HG02870 (cell line): ENCODE measurements at regions not wholly inside any gene's neighbourhood (a gene's known extent, or its start where the extent isn't known, plus 50 kb on each side); places are given as distances from the start of the nearest gene placed in this dataset.
"Not testable (repeated sequence)": the region's sequence is repeated elsewhere in the genome, so short reads cannot be mapped to it uniquely, and the experiment has no call there.

Source experiments
- ATAC-seq: cut with Tn5 transposase; IDR thresholded peaks from one replicate; pipeline ENCODE4 v1.9.1; 2021; ENCODE audit warnings: mild to moderate bottlenecking, moderate library complexity; ENCODE audit not compliant: unreplicated experiment

GRCh38 chr2:125681576-125681975, 974.4 kb upstream of the GYPC start:
- ATAC-seq, result no peak

- no peak for ATAC-seq
Measured at GRCh38 chr2:125681976-125682805, 973.8 kb upstream of the GYPC start.

DNA sequence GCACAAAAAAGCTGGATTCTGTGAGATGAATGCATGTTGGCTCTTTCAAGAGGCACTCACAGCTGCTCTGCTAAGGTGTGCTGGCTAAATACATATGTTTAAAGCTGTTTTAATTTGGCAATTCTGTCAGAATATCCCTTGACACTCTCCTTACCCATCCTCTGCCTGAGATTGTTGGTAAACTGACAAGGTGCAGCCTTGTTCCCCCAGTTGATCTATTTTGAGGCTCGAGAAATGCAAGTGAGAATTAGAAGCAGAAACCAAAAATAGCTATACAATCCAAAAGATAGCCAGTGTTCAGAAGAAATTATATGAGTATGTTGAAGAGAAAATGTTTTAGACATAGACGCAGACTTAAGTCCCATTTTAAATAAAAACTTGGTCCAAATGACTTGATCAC, 971.7 kb upstream of the GYPC start:
- ATAC-seq, result no peak

DNA sequence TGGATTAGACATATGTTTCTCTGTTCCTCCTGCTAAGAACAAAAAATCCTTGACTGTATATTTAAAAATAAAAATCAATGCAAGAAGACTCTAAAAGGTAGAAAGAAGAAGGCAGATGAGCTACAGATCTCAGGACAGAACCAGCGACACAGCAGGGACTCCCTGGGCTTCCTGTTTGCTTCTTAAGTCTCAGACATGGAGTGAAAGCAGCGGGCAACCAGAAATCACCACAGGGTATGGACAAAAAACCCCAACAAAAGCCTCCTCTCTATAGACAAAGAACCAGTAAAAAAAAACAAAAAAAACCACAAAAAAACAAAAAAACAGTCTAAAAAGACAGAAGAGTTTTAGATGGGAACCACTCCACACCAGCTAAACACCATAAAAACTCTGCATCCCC, 971.0 kb upstream of the GYPC start:
- ATAC-seq, result no peak

- no peak for ATAC-seq
Measured at GRCh38 chr2:125696560-125696959, 959.4 kb upstream of the GYPC start.

DNA sequence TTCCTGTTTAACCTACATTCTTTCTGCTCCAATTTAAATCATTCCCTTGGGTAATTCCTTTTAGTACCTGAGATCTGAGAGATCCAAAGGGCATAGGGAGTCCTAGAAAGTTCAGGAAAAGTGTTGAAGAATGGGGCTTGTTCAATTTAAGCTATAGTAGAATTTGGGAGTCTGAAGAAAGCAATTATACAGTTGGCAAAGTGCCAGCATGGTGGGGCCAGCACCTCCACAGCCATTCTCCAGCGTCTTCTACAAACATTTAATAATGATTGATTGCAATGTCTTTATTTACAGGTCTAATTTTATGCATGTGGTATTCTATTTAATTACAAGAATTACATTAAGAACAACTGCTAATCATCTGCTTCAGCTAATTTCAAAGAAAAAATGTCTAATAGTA, 957.7 kb upstream of the GYPC start:
- ATAC-seq, result no peak

DNA sequence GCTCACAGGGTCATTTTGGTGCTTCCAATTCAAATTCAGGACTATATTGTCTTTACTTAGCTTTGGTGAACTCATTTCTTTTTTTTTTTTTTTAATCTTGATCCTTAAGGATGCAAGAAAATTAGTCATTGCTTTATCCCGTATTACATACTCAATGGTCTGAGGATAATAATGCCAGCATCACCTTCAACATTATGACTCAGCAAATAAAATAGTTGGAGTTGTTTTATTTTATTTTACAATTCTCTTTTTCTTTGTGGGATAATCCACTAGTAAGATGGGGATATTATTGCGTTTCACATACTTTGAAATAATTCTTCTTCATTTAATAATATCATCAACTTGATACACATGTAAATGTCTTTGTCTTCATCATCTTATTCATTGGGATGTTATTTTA, 954.9 kb upstream of the GYPC start:
- ATAC-seq, result no peak

DNA sequence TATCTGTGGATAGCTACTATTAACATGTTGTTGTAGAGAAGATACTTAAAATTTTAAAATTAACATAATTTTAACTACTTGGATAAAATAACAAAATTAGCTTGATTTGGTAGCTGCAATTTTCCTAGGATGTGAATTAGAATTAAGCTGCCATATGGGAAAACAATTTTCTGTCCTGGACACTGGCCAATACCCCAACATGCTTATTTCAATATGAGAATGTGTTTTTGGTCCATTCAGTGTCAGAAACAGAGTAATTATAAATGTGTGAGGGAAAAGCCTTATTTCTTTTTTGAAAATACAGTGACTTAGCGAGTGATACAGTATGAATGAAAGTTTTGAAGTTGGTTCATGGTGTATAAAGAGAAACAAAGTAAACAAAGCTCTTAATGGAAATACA, 948.3 kb upstream of the GYPC start:
- no peak for ATAC-seq

DNA sequence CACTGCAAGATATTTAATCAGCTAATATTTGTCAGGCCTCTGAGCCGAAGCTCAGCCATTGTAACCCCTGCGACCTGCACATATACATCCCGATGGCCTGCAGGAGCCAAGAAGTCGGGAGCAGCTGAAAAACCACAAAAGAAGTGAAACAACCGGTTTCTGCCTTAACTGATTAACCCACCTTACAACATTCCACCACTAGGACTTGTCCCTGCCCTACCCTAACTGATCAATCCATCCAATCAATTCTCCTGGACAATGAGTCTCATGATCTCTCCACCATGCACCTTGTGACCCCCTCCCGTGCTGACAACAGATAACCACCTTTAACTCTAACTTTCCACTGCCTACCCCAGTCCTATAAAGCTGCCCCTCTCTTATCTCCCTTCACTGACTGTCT, 945.4 kb upstream of the GYPC start:
- ATAC-seq, result no peak

- no peak for ATAC-seq
Measured at GRCh38 chr2:125711075-125711474, 944.9 kb upstream of the GYPC start.

GRCh38 chr2:125713533-125713932, 942.4 kb upstream of the GYPC start:
- ATAC-seq, result no peak

- ATAC-seq, result no peak
Measured at GRCh38 chr2:125721072-125721721, 934.8 kb upstream of the GYPC start.

DNA sequence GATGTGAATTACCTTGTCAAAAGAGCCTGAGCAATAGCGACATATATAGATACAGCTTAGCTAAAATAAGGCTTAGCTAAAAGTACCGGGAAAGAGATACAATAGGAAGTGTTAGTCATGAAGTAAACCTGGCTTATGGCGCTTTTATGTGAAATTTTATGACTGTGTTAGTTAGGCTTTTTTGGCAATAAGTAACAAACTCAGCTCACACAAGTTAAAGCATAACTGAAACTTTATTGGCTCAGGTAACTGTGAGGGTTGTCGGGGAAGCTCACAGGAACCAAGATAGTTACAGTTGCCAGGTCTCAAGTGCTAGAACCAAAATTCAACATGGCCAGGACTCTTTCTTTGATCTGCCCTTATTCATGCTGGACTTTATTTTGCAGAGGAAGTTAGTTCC, 925.0 kb upstream of the GYPC start:
- no peak for ATAC-seq

GRCh38 chr2:125736306-125736705, 919.7 kb upstream of the GYPC start:
- no peak for ATAC-seq

- no peak for ATAC-seq
Measured at GRCh38 chr2:125745514-125745913, 910.4 kb upstream of the GYPC start.

DNA sequence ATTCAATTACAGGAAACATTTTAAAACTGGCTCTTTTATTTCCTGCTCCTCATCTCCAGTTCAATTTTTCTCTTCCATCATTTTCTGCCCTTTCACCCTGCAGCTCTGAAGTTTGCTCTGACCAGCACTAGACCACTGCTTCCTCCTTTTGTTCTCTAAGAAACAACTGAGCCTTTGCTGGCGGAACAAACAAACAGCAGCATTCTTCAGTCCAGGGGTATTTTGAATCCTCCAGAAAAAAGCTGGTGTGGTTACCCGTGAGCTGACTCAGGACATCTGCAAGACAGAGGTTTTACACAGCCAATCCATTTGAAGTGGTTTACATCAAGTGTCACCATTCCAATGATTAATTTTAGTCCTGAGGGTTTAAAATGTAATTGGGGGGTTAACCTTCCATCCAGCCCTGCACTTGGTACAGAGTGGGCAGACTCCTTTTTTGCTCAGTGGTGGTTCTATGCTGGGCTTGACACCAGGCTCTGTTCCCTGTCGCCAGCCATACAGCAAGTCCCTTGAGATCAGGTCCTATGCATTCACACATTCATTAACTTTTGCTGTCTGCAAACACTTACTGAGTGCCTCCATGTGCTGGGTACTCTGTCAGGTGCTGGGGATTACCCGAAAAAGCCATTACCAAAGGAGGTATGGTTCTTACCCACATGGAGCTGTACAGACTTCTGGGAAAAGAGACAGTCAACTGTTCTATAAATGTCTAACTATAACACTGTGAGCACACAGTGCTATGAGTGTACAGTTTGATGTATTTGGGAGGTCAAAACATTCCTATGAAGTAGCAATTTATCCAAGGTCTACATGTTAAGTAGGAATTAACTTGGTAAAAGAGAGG, 909.4 kb upstream of the GYPC start:
- no peak for ATAC-seq

DNA sequence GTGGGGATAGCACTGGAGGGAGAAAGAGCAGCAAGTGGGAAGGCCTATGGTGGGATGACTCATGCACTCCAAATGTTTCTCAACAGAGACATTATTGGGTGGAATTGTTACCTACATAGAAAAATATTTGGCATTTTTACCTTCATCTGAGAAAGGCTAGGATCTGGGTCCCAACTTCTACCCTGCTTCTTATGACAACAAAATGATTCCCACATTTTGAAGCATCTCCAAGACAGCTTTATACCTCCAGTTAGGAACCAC, 908.9 kb upstream of the GYPC start:
- no peak for ATAC-seq

- ATAC-seq, result no peak
Measured at GRCh38 chr2:125756431-125756830, 899.5 kb upstream of the GYPC start.

DNA sequence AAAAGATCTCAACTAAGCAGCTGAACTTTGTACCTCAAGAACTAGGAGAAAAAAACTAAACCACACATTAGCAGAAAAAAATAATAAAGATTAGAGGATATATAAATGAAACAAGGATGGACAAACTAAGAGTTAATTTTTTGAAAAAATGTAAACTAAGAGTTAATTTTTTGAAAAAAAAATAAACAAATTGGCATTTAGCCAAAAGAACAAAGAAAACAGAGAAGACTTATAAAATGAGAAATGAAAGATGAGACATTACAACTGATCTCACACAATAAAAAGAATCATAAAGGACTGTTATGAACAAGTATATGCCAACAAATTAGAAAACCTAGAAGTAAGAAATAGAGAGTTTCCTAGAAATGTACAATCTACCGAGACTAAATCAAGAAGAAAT, 859.2 kb upstream of the GYPC start:
- no peak for ATAC-seq

DNA sequence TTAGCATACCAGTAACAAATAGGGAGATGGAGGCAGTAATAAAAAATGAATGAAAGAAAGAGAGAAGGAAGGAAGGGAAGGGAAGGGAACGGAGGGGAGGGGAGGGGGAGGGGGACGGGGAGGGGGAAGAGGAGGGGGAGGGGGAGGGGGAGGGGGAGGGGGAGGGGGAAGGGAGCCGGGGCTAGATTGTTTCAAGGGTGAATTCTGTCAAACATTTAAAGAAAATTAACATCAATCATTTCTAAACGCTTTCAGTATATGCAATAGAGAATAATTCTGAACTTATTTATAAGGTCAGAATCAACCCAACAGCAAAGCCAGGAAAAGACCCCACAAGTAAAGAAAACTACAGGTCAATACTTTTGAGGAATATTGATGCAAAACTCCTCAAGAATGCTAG, 858.8 kb upstream of the GYPC start:
- ATAC-seq, result no peak

DNA sequence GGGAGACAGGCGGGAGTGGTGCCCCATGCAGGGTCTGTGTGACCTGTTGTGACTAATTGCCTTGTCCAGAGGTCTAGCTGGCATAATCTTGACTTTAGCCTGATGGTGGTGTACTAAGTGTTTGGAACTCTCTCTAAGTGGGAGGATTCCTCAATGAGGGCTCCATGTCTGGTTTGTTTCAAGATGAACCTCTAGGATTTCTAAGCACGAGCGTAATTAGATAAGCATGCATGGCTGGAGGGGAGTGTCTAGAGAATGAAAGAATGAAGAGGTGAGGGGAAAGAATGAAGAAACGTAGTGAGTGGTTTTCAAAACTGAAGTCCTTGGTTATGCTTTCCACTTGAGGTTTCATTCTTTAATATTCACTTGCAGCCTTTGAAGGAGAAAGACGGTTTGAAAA, 833.2 kb upstream of the GYPC start:
- ATAC-seq, result no peak

GRCh38 chr2:125825781-125826180, 830.2 kb upstream of the GYPC start:
- ATAC-seq, result not testable (repeated sequence)
